Activated CD4-positive, alpha-beta T cell treated with anti-CD3 and anti-CD28 coated beads for 36 hours (primary cell): ENCODE measurements at regions not wholly inside any gene's neighbourhood (a gene's known extent, or its start where the extent isn't known, plus 50 kb on each side); places are given as distances from the start of the nearest gene placed in this dataset.
"Not testable (repeated sequence)": the region's sequence is repeated elsewhere in the genome, so short reads cannot be mapped to it uniquely, and the experiment has no call there.

Experiments
- ATAC-seq: fragments of 200-7000 bp; cut with Tn5 transposase; one replicate; pipeline ENCODE4 v1.10.0; 2021; ENCODE audit warnings: mild to moderate bottlenecking, moderate library complexity
- CTCF ChIA-PET: fragments of 350-600 bp; sonication (Branson Sonifier 250); formaldehyde crosslinking; loops from one replicate; lab custom pipeline; 2021; ENCODE audit warnings: antibody characterized with exemption; lab: Charles Lee
- POLR2A ChIA-PET: fragments of 350-600 bp; sonication (Branson Sonifier 250); formaldehyde crosslinking; loops from one replicate; lab custom pipeline; 2021; ENCODE audit warnings: antibody characterized with exemption, inconsistent platforms; lab: Charles Lee
- DNase-seq: peaks from one replicate; pipeline ENCODE4 v3.0.0-alpha.2; 2020
- H3K27ac Mint-ChIP-seq: one replicate; pipeline ENCODE4 v1.8.0; 2021; ENCODE audit warnings: mixed read lengths
- H3K27me3 Mint-ChIP-seq: one replicate; pipeline ENCODE4 v1.8.0; 2021; ENCODE audit warnings: mixed read lengths
- H3K36me3 Mint-ChIP-seq: one replicate; pipeline ENCODE4 v1.8.0; 2021; ENCODE audit warnings: low read depth, mixed read lengths
- H3K4me1 Mint-ChIP-seq: one replicate; pipeline ENCODE4 v1.8.0; 2021; ENCODE audit warnings: mixed read lengths
- H3K4me3 Mint-ChIP-seq: one replicate; pipeline ENCODE4 v1.8.0; 2021; ENCODE audit warnings: mild to moderate bottlenecking, moderate library complexity, mixed read lengths
- H3K9me3 Mint-ChIP-seq: one replicate; pipeline ENCODE4 v1.8.0; 2021; ENCODE audit warnings: low read depth, mixed read lengths
- intact Hi-C, 2 experiments: fragments of 100-400 bp; cut with DNase I in 1 of 2; cut with micrococcal nuclease in 1 of 2; formaldehyde crosslinking; loops; one replicate each; pipeline versions ENCODE4 v1.14.2 to v1.15.1; 2022 to 2024; cut with DNase I, micrococcal nuclease

DNA sequence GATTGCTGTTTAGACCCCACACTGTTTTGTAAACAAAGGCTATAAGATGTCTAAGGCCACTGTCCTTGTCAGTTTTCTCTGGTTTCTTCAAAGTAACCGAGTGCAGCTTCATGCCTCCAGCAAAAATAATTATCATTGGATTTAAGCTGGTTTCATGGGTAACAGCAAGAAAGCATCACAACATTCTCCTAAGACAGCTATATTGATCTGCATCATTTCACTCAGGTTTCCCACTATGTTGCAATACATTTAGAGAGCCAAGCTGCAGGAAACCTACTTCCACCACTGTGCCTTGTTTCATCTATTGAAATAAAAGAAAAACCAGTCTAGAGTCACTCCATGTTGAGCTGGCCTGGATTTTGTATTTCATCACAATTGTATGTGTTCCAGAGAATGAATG, 351.4 kb downstream of the OXSM start:
- H3K36me3 Mint-ChIP-seq: no peaks in the 10 kb centered on the region
- H3K27me3 Mint-ChIP-seq: no peaks in the 10 kb centered on the region
- ATAC-seq (no peak), DNase-seq (no peak)
- ChIA-PET POLR2A (no interaction called here), CTCF (no interaction called here)
- intact Hi-C loops: no loop called here
- no peak overlapping the region for H3K4me3 Mint-ChIP-seq
- H3K27ac Mint-ChIP-seq: no peak overlapping the region
- peaks cover 6% of the 10 kb centered on the region for H3K9me3 Mint-ChIP-seq
- no peaks in the 10 kb centered on the region for H3K4me1 Mint-ChIP-seq

GRCh38 chr3:26145769-26146168, 355.9 kb downstream of the OXSM start:
- H3K4me3 Mint-ChIP-seq: no peak overlapping the region
- no peaks in the 10 kb centered on the region for H3K36me3 Mint-ChIP-seq
- H3K27me3 Mint-ChIP-seq: no peaks in the 10 kb centered on the region
- H3K9me3 Mint-ChIP-seq: peaks cover 3% of the 10 kb centered on the region
- no peak overlapping the region for H3K27ac Mint-ChIP-seq
- no peaks in the 10 kb centered on the region for H3K4me1 Mint-ChIP-seq
- intact Hi-C loops: no loop called here
- ATAC-seq (no peak), DNase-seq (no peak)
- CTCF ChIA-PET: no interaction called here
- POLR2A ChIA-PET: no interaction called here

DNA sequence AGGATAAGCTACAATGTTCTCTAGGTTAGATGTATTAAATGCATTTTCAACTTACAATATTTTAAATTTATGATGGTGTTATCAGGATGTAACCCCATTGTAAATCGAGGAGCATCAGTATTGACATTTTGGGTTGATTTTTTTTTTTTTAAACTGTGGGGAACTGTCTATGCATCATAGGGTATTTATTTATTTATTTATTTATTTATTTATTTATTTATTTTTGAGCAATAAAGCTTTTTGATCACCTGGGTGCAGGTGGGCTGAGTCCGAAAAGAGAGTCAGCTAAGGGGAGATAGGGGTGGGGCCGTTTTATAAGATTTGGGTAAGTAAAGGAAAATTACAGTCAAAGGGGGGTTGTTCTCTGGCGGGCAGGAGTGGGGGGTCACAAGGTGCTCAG, 367.5 kb downstream of the OXSM start:
- H3K4me1 Mint-ChIP-seq, H3K9me3 Mint-ChIP-seq, POLR2A ChIA-PET, H3K36me3 Mint-ChIP-seq, DNase-seq, H3K27me3 Mint-ChIP-seq, intact Hi-C loops, CTCF ChIA-PET, ATAC-seq, H3K27ac Mint-ChIP-seq, H3K4me3 Mint-ChIP-seq: not testable (repeated sequence)

DNA sequence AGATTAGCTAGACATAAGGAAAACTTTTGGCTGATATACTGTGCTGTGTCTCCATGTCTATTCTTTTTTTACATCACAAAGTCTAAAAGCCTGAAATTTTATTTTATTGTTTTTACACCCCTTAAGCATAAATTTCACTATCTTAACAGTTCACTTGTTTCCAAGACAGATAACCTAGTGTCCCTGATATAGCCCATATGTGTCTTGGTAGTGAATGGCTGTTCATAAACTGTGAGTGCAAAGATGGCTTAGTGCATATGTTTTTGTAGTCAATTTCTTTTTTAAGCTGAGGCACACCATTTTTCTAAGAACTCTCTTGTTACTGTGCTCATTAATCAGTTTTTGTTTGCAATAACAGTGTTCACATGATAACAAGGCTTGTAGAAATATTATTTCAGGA, 381.1 kb downstream of the OXSM start:
- no peak overlapping the region for H3K4me3 Mint-ChIP-seq
- intact Hi-C loops: no loop called here
- no peaks in the 10 kb centered on the region for H3K4me1 Mint-ChIP-seq

DNA sequence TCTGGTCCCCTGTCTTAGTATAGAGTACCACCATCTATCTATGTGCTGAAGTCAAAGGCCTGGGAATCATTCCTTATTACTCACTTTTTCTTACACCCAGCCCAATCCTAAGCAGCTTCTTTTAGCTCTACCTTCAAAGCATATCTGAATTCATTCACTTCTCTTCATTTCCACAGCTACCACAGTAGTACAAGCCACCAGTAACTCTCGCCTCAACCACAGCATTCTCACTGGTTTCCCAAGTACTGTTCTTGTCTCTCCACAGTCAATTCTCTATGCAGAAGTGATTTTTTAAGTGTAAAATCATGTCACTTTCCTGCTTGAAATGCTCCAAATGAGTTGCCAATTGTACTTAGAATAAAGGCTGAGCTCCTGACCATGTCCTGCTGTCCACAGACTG, 401.7 kb downstream of the OXSM start:
- ChIA-PET CTCF (no interaction called here), POLR2A (interaction anchor here (0.6 kb wide), 1 partner anchor 1110 kb away, joined by 3 read pairs; no protein-coding TSS in a partner anchor)
- no peak overlapping the region for H3K4me3 Mint-ChIP-seq
- H3K9me3 Mint-ChIP-seq: peaks cover 4% of the 10 kb centered on the region
- H3K27me3 Mint-ChIP-seq: no peaks in the 10 kb centered on the region
- H3K4me1 Mint-ChIP-seq: no peaks in the 10 kb centered on the region
- no peak for ATAC-seq
- H3K36me3 Mint-ChIP-seq: no peaks in the 10 kb centered on the region
- DNase-seq: no peak
- no peak overlapping the region for H3K27ac Mint-ChIP-seq
- intact Hi-C loops: no loop called here

More for the DNA sequence above, 381.1 kb downstream of the OXSM start:
- Mint-ChIP-seq H3K27ac (no peak overlapping the region), H3K9me3 (peaks cover 9% of the 10 kb centered on the region), H3K27me3 (no peaks in the 10 kb centered on the region), H3K36me3 (no peaks in the 10 kb centered on the region)
- ChIA-PET CTCF (no interaction called here), POLR2A (no interaction called here)
- DNase-seq (no peak), ATAC-seq (no peak)

GRCh38 chr3:26193558-26193957, 403.7 kb downstream of the OXSM start:
- Mint-ChIP-seq H3K4me3 (no peak overlapping the region), H3K4me1 (no peaks in the 10 kb centered on the region), H3K27me3 (no peaks in the 10 kb centered on the region), H3K9me3 (peaks cover 4% of the 10 kb centered on the region), H3K36me3 (no peaks in the 10 kb centered on the region), H3K27ac (no peak overlapping the region)
- intact Hi-C loops: no loop called here
- ATAC-seq: no peak
- ChIA-PET CTCF (no interaction called here), POLR2A (no interaction called here)
- no peak for DNase-seq

DNA sequence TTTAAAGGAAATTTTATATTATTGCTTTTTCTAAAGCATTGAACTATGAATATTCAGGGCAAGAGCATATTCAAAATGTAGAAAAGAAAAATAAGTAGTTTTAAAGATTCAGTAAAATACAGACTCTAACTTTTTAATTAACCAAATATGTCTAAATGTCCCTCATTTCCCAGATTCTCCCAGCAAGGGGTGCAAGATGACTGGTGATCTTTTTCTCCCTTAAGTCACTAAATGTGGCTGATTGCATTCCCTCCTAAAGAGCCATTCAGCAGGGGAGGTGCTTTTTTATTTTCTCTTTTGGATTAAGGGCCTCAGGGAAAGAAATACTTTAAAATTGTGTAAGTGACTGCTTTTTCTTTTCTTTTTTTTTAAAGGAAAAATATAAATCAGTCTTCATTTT, 406.9 kb downstream of the OXSM start:
- Mint-ChIP-seq H3K9me3 (no peaks in the 10 kb centered on the region), H3K36me3 (no peaks in the 10 kb centered on the region), H3K27ac (no peak overlapping the region), H3K27me3 (no peaks in the 10 kb centered on the region), H3K4me3 (no peak overlapping the region), H3K4me1 (no peaks in the 10 kb centered on the region)
- no peak for DNase-seq
- intact Hi-C loops: no loop called here
- ATAC-seq: no peak
- ChIA-PET POLR2A (no interaction called here), CTCF (no interaction called here)

DNA sequence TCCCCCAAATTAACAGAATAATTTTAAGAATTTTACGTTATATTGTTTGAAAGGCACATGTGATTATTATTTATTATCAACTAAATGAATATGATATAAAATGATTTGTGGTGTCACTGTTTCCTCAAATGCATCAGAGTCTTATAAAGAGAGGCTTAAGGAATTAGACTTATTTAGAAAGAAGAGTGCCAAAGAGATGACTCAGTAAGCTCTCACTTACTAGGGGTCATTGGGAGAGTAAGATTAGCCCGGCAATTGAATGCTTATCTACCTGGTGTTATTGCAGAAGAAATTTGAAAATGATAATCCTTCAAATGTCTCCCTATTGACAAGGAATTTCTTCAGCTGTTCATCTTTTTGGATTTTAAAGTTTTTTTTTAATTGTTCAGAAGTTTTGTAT, 408.7 kb downstream of the OXSM start:
- DNase-seq (no peak), ATAC-seq (no peak)
- CTCF ChIA-PET: no interaction called here
- POLR2A ChIA-PET: no interaction called here
- no peak overlapping the region for H3K4me3 Mint-ChIP-seq
- H3K27me3 Mint-ChIP-seq: no peaks in the 10 kb centered on the region
- H3K4me1 Mint-ChIP-seq: no peaks in the 10 kb centered on the region
- no peaks in the 10 kb centered on the region for H3K9me3 Mint-ChIP-seq
- no peak overlapping the region for H3K27ac Mint-ChIP-seq
- intact Hi-C loops: no loop called here
- no peaks in the 10 kb centered on the region for H3K36me3 Mint-ChIP-seq

- H3K36me3 Mint-ChIP-seq: no peaks in the 10 kb centered on the region
- ATAC-seq: no peak
- no peaks in the 10 kb centered on the region for H3K27me3 Mint-ChIP-seq
- no peaks in the 10 kb centered on the region for H3K9me3 Mint-ChIP-seq
- intact Hi-C loops: no loop called here
- no peaks in the 10 kb centered on the region for H3K4me1 Mint-ChIP-seq
- H3K27ac Mint-ChIP-seq: no peak overlapping the region
- no peak for DNase-seq
- ChIA-PET POLR2A (no interaction called here), CTCF (no interaction called here)
- no peak overlapping the region for H3K4me3 Mint-ChIP-seq
Observed at GRCh38 chr3:26202169-26202568, 412.3 kb downstream of the OXSM start.

GRCh38 chr3:26205475-26205874, 415.6 kb downstream of the OXSM start:
- CTCF ChIA-PET: no interaction called here
- no peak for ATAC-seq
- peaks cover 1% of the 10 kb centered on the region for H3K9me3 Mint-ChIP-seq
- intact Hi-C loops: no loop called here
- no peak overlapping the region for H3K4me3 Mint-ChIP-seq
- POLR2A ChIA-PET: no interaction called here
- no peaks in the 10 kb centered on the region for H3K4me1 Mint-ChIP-seq
- no peaks in the 10 kb centered on the region for H3K27me3 Mint-ChIP-seq
- H3K36me3 Mint-ChIP-seq: no peaks in the 10 kb centered on the region
- H3K27ac Mint-ChIP-seq: no peak overlapping the region
- DNase-seq: no peak

- H3K36me3 Mint-ChIP-seq: no peaks in the 10 kb centered on the region
- no peak overlapping the region for H3K4me3 Mint-ChIP-seq
- ChIA-PET CTCF (interaction anchor here (0.6 kb wide), 1 partner anchor 158 kb away, joined by 3 read pairs; no protein-coding TSS in a partner anchor), POLR2A (no interaction called here)
- ATAC-seq (no peak), DNase-seq (no peak)
- H3K9me3 Mint-ChIP-seq: peaks cover 9% of the 10 kb centered on the region
- no peak overlapping the region for H3K27ac Mint-ChIP-seq
- H3K27me3 Mint-ChIP-seq: no peaks in the 10 kb centered on the region
- intact Hi-C loops: no loop called here
- no peaks in the 10 kb centered on the region for H3K4me1 Mint-ChIP-seq
Observed at GRCh38 chr3:26208201-26208600, 414.4 kb upstream of the LRRC3B start.

DNA sequence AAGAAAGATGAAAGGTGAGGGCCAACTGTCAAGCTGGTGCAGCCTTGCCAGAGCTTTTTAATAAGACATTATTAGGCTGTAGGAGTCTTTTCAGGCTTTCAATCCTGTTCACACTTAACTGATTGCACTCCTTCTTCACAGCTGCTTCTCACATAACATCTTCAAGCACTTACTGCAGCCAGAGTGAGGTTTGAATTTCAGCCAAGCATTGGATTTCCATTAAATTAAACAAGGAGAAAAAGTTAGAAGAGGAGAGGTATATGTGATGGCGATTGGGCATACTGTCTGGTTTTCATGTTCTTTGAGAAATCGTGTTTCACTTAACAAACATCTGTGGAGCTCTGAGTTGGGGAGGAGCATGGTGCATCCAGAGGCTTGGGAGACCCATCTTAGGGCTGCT, 392.8 kb upstream of the LRRC3B start:
- Mint-ChIP-seq H3K27me3 (no peaks in the 10 kb centered on the region), H3K27ac (no peak overlapping the region), H3K9me3 (no peaks in the 10 kb centered on the region), H3K36me3 (no peaks in the 10 kb centered on the region), H3K4me1 (no peaks in the 10 kb centered on the region), H3K4me3 (no peak overlapping the region)
- POLR2A ChIA-PET: no interaction called here
- ATAC-seq (no peak), DNase-seq (no peak)
- intact Hi-C loops: no loop called here
- CTCF ChIA-PET: no interaction called here

- H3K4me3 Mint-ChIP-seq: no peak overlapping the region
- H3K9me3 Mint-ChIP-seq: no peaks in the 10 kb centered on the region
- H3K27me3 Mint-ChIP-seq: no peaks in the 10 kb centered on the region
- intact Hi-C loops: no loop called here
- CTCF ChIA-PET: no interaction called here
- DNase-seq (no peak), ATAC-seq (no peak)
- H3K36me3 Mint-ChIP-seq: no peaks in the 10 kb centered on the region
- POLR2A ChIA-PET: no interaction called here
- H3K4me1 Mint-ChIP-seq: no peaks in the 10 kb centered on the region
- no peak overlapping the region for H3K27ac Mint-ChIP-seq
Observed at GRCh38 chr3:26233374-26233773, 389.2 kb upstream of the LRRC3B start.
